Jurkat, Clone E6-1 (cell line): ENCODE measurements at regions not wholly inside any gene's neighbourhood (a gene's known extent, or its start where the extent isn't known, plus 50 kb on each side); places are given as distances from the start of the nearest gene placed in this dataset.
A peak's percentile ranks its signal among the peaks of the same experiment; 100 is the strongest.
"Not testable (repeated sequence)": the region's sequence is repeated elsewhere in the genome, so short reads cannot be mapped to it uniquely, and the experiment has no call there.

ENCODE experiments used
- DNase-seq: peaks from one replicate; pipeline ENCODE4 v3.0.0-alpha.2; 2011; ENCODE audit warnings: low read depth, low spot score
- H3K4me3 ChIP-seq: 2 replicates; pipeline ENCODE4 v1.5.1; 2011; ENCODE audit warnings: mild to moderate bottlenecking, low read length, control low read depth, moderate library complexity

DNA sequence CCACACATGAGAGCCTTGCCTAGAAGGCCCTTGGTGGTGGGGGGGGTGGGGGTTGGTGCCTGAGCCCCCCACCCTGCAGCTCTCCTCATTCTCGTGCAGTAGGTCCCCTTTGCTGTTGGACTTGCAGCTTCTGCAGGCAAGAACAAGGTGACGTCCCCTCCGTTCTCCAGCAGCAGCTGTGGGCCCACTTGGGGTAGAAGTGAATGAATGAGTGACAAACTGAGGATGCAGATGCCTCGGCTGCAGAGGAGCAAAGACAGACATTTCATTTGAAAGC, 88.6 kb upstream of the CTDP1 start:
- H3K4me3 ChIP-seq, result no peak overlapping the region
- DNase-seq, result no peak

DNA sequence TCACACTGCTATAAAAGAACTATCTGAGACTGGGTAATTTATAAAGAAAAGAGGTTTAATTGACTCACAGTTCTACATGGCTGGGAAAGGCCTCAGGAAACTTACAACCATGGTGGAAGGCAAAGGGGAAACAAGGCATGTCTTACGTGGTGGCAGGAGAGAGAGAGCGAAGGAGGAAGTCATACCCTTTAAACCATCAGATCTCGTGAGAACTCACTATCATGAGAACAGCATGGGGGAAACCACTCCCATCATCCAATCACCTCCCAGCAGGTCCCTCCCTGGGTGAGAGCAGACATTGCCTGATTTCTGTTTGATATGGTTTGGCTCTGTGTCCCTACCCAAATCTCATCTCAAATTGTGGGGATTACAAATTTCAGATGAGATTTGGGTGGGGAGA, 86.9 kb upstream of the CTDP1 start:
- DNase-seq, result not testable (repeated sequence)

DNA sequence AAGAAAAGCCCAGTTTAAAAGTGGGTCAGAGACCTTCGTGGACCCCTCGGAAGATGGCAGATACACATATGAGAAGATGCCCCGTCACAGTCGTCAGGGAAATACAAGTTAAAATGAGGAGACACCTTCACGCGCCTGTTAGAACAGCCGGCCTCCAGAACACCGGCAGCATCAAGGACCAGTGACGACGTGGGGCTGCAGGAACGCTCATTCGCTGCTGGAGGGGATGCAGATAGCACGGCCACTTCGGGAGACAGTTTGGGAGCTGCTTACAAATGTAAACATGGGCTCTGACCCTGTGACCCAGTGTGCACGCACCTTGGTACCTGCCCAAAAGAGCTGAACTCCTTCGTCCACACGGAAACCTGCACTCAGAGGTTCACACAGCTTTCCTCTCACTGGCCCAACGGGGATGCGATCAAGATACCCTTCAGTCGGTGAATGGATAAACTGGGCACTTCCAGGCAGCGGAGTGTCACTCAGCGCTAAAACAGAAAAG, 83.7 kb upstream of the CTDP1 start:
- no peak for DNase-seq
- H3K4me3 ChIP-seq, result no peak overlapping the region

More for the DNA sequence above, 86.9 kb upstream of the CTDP1 start:
- not testable (repeated sequence) for H3K4me3 ChIP-seq

DNA sequence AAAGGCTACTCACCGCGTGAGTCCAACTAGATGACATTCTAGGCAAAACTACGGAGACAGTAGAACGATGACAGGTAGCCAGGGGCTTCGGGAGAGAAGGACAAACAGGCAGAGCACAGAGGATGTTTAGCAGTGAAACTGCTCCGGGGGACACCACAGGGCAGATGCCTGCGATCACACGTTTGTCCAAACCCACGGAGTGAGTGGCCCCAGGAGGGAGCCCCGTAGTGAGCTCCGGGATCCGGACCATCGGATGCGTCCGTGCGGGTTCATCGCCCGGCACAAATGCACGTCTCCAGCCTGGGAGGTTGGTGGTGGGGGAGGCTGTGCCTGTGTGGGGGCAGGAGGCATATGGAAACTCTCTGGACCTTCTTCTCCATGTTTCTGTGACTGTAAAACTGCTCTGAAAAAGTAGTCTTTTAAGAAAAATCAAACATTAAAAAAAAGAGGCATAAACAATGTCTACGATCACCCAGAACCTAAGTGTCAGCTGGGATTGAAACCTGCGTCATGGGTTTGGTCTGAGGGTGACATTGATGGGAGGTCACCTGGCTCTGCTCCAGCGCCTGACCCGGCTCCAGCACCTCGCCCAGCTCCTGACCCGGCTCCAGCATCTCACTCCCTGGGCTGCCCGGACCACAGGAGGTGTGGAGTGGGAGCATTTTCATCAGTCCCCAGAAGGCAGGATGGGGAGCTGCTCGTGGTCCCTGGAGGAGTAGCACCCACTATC, 83.0 kb upstream of the CTDP1 start:
- H3K4me3 ChIP-seq, result no peak overlapping the region

DNA sequence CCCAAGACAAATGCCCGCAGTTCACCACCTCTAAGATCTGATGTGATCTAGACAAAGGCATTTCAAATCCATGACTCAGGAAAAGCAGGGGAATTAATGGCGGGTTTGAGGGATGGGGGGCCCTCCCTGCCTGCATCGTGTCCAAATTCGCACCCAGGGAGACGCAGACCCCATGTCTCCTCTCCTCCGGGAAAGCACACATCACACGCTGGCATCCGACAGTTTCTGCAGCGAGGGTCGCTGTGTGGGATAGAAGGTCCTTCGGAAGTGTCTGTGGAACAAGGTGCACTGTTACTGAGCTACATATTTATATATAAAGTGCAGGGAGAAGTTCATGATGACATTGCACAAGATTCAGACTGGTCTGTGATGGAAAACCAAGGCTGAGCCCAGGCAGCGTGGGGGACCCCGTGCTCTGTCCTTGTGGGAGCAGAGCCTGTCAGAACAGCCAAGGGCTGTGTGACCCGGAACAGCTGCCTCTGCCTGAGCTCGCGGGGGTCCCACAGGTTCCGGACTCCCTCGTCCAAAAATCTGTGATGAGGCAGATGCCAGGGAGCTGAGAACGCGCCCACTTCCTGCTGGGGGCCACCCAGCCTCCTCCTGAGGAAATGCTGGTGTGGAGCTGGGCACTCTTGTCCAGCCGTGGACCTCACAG, 82.3 kb upstream of the CTDP1 start:
- H3K4me3 ChIP-seq, result no peak overlapping the region
- no peak for DNase-seq

More for the DNA sequence above, 83.0 kb upstream of the CTDP1 start:
- no peak for DNase-seq

DNA sequence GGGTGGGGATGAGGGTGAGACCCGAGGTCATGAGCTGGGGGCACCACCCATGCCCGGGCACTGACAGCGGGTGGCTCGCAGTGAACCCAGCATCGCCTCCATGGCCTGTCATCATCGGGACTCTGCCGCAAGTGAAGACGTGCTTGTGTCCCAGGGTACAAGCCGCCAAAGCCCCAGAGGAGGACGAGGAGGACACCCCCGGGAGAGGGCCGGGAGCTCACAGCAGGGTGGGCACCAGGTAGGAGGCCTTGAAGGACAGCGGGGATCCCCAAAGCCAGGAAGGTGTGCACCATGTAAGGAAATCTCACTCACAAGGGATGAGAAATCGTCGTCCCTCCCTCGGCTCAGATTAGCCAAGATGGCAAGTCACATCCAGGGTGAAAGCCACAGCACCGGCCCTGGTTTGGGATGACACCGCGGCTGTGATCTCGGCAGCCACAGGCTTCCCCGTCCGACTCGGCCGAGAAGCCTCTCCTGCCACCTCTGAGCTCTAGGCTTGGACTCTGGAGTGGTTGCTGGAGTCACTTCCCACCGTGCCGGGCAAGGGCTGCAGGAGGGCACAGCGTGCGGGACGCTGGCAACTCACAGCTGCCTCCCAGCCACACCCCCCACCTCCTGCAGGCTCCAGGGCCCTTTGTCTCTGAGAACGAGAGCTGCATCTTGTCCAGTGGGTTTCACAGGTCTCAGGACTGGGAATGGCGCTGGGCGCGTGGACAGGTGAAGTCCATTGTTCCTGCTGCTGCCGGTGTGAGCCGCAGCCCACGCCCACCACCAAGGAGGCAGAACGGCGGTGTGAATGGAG, 81.6 kb upstream of the CTDP1 start:
- DNase-seq, result no peak
- H3K4me3 ChIP-seq, result no peak overlapping the region

DNA sequence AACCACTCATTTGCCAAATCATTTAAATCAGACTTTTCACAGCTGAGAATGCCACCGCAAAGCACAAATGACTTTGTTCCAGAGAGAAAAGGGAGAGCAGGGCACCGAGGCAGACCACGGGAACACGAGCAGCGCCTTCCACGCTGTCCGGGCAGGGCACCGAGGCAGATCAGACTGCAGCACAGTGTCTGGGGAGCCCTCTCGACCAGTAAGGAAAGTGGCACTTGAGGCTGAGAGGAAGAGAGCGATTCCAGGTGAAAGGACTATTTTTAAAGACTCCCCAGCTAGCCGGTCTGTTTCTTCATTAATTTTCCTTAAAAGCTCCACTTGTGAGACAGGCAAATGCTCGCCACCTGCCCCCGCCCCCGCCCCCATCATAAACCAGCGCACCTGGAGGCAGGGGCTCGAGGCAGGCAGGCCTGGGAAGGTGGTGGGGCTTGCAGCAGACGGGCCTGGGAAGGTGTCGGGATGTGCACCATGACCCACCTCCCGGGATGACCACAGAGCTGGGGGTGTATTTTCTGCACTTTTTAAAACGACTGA, 80.9 kb upstream of the CTDP1 start:
- no peak overlapping the region for H3K4me3 ChIP-seq
- DNase-seq, result no peak

DNA sequence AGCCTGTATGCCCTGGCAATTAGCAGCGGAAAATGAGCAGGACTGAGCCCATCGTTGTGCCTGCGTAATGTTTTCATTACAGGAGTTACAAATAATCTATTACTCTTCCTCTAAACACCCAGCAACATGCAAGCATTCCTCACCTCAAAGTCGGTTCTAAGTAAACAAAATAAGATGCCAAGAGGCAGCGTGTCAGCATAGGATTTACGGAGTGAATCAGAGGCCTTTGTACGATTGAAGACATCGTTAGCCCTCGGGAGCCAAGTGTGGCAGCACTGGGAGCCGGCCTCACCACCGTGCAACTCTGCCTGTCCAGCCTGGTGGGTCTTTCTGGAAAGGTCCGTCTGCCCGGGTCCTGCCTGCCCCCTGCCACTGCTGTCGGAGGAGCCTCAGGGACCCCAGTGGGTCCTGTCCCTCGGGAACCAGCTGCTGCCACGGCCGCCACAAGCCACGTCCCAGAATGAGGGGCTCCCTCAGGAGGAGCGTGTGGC, 80.1 kb upstream of the CTDP1 start:
- no peak overlapping the region for H3K4me3 ChIP-seq
- no peak for DNase-seq

- no peak for DNase-seq
- no peak overlapping the region for H3K4me3 ChIP-seq
Observed at GRCh38 chr18:79600141-79600540, 79.5 kb upstream of the CTDP1 start.

DNA sequence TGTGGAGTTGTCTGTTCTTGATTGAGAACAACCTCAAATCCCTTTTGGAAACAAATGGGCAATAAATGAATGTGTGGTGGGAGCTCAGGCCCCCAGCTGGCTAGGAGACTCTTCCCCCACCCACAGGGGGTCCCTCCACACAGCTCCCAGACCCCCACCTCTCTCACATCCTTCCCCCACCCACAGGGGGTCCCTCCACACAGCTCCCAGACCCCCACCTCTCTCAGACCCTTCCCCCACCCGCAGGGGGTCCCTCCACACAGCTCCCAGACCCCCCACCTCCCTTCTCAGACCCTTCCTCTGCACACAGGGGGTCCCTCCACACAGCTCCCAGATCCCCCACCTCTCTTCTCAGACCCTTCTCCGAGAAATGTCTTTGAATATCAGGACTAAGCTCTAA, 79.0 kb upstream of the CTDP1 start:
- no peak overlapping the region for H3K4me3 ChIP-seq
- no peak for DNase-seq

GRCh38 chr18:79601234-79601633, 78.4 kb upstream of the CTDP1 start:
- DNase-seq, result peak; percentile 95
- no peak overlapping the region for H3K4me3 ChIP-seq

DNA sequence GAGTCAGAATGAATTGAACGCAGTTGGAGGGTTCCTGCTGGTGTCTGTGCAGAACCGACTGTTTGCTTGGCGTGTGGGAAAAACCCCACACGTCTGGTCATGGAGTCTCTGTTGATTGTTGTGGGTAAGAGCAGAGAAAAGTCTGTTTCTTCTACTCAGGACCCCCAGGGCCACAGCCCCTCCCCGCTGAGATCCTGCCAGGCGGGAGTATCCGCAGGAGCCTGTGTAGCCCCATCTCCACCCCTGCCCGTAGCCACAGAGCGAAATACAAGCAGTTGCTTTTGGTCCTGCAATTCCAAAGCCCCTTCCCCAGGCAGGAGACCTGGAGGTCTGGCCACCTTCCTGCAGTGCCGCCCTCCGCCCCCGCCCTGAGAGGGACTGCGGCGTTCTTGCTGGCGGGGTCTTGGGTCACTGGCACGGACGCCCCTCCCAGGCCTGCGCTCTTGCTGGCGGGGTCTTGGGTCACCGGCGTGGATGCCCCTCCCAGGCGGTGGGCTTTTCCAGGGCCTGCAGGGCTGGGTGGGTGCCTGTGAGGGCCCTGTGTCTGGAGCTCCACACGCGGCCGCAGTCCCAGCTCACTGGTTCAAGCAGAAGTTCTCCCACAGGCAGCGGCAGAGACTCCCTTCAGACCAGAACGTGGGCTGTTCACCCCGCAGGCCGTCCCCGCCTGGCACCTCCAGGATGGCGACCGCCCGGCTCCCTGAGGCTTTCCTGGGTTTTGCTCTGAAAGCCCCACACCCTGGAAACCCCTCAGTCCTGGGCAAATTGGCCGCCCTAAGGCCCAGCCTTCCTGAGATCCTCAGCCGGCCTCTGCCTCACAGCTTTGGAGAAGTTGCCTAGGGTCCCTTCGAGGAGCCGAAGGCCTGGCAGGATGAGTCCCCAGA, 76.0 kb upstream of the CTDP1 start:
- H3K4me3 ChIP-seq, result no peak overlapping the region
- no peak for DNase-seq

DNA sequence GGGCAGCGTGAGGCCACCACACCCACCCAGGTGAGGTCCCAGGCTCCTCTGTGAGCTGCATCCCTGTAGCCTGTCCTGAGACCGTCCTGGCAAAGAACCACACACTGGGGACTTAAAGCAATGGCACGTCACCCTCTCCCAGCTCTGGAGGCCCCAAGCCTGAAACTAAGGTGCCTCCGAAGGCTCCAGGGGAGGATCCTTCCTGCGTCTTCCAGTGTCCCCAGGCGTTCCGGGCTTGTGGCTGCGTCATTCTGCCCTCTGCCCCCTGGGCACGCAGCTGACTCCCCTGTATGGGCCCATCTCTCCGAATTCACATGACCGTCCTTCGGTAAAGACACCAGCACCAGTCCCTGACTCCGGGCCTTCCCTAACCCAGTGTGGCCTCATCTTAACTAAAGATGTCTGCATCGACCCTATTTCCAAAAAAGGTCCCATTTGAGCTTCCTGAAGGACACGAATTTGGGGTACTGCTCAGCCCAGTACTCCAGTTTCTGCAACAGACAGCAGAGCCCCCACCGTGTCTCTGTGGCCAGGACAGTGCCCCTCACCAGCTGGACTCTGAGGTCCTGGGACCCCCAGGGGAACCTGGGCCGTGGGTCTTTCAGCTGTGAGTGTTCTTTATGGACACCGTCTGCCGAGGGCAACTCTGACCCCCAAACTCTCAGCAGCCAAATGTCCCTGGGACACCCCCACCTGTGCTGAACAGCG, 75.2 kb upstream of the CTDP1 start:
- DNase-seq, result no peak
- no peak overlapping the region for H3K4me3 ChIP-seq

DNA sequence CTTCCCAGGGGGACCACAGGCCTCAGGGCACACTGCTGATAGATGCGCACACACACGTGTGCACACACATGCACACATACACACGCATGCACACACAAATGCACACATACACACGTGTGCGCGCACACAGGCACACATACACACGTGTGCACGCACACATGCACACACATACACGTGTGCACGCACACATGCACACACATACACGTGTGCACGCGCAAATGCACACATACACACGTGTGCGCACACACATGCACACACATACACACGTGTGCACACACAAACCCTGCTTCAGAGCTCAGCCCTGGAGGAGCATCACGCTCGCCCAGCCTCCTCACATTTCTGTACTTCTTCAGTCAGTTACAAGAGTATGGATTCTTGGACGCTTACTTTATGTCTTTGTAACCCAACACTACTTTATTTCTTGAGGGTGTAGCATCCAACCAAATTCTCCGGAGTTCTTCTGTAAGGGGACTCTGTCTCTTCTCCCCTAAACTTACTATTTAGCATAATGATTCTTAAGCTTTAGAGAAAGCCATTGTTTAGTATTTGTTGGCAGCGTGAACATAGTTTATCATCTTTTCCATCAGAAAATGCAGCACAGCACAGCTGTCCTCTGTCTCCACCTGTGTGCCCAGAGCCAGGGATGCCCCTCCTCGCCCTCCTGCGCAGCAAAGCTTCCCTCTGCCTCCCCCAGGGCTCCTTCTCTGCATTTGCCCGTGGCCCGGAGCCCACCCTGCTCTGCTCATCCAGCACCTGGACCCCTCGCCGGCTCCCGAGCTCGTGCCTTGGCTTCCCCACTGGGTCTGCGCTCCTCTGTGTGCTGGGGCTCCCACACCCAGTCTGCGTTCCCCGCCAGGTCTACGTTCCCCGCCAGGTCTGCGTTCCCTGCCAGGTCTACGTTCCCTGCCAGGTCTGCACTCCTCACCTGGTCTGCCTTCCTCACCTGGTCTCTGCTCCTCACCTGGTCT, 74.4 kb upstream of the CTDP1 start:
- no peak for DNase-seq
- H3K4me3 ChIP-seq, result no peak overlapping the region

DNA sequence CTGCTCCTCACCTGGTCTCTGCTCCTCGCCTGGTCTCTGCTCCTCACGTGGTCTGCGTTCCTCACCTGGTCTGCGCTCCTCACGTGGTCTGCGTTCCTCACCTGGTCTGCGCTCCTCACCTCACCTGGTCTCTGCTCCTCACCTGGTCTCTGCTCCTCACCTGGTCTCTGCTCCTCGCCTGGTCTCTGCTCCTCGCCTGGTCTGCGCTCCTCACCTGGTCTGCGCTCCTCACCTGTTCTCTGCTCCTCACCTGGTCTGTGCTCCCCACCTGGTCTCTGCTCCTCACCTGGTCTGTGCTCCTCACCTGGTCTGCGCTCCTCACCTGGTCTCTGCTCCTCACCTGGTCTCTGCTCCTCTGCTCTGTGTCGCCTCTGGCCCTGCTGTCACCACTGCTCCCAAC, 73.5 kb upstream of the CTDP1 start:
- not testable (repeated sequence) for DNase-seq, H3K4me3 ChIP-seq

GRCh38 chr18:79606621-79607331, 72.8 kb upstream of the CTDP1 start:
- H3K4me3 ChIP-seq, result no peak overlapping the region
- DNase-seq, result no peak
